IMR-90 (cell line): ENCODE measurements at regions not wholly inside any gene's neighbourhood (a gene's known extent, or its start where the extent isn't known, plus 50 kb on each side); places are given as distances from the start of the nearest gene placed in this dataset.

Source experiments
- MAZ ChIP-seq: IDR thresholded peaks from 2 replicates; pipeline ENCODE4 v1.6.1; 2012; ENCODE audit warnings: low read depth, mild to moderate bottlenecking, low read length, improper control_type of control experiment, moderate library complexity, borderline replicate concordance
- TF ChIP-seq, protein P1 (sequence below): conservative IDR thresholded peaks from 2 replicates; pipeline ENCODE4 v1.5.1; 2012; ENCODE audit warnings: mild to moderate bottlenecking, low read depth, low read length, improper control_type of control experiment

DNA sequence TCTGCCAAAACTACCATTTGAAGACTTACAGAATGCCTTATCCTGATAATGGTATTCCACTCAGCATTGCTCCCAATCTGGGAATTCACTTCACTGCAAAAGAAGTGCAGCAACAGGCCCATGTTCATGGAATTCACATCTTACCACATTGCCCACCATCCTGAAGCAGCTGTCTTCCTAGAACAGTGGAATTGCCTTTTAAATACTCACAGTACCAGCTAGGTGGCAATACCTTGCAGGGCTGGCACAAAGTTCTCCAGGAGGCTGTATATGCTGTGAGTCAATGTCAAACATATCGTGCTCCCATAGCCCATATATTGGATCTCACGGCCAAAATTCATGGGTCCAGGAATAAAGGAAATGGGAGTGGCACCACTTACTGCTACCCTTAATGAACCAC lies 83.8 kb upstream of the PLEKHG7 start:
- TF ChIP-seq, protein P1, sequence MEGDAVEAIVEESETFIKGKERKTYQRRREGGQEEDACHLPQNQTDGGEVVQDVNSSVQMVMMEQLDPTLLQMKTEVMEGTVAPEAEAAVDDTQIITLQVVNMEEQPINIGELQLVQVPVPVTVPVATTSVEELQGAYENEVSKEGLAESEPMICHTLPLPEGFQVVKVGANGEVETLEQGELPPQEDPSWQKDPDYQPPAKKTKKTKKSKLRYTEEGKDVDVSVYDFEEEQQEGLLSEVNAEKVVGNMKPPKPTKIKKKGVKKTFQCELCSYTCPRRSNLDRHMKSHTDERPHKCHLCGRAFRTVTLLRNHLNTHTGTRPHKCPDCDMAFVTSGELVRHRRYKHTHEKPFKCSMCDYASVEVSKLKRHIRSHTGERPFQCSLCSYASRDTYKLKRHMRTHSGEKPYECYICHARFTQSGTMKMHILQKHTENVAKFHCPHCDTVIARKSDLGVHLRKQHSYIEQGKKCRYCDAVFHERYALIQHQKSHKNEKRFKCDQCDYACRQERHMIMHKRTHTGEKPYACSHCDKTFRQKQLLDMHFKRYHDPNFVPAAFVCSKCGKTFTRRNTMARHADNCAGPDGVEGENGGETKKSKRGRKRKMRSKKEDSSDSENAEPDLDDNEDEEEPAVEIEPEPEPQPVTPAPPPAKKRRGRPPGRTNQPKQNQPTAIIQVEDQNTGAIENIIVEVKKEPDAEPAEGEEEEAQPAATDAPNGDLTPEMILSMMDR = no peak
- TF ChIP-seq MAZ = no peak
